ENCODE measurements at regions not wholly inside any gene's neighbourhood (a gene's known extent, or its start where the extent isn't known, plus 50 kb on each side); places are given as distances from the start of the nearest gene placed in this dataset.
"Not testable (repeated sequence)": the region's sequence is repeated elsewhere in the genome, so short reads cannot be mapped to it uniquely, and the experiment has no call there.

GRCh38 chr10:22467393-22467792 is 122.1 kb downstream of the SPAG6 start:
- H3K4me1 ChIP-seq: peaks cover 33% of the 10 kb centered on the region
- H3K36me3 ChIP-seq, H3K27me3 ChIP-seq, H4K20me1 ChIP-seq, H3K9ac ChIP-seq, H3K27ac ChIP-seq, H3K9me3 ChIP-seq, H3K4me3 ChIP-seq, H3K4me2 ChIP-seq: not testable (repeated sequence)

- Histone ChIP-seq H3K9ac (no peak overlapping the region), H4K20me1 (no peaks in the 10 kb centered on the region), H3K27ac (no peak overlapping the region), H3K4me2 (no peak overlapping the region), H3K4me1 (peaks cover 19% of the 10 kb centered on the region), H3K4me3 (no peak overlapping the region), H3K27me3 (peaks cover 8% of the 10 kb centered on the region), H3K9me3 (no peaks in the 10 kb centered on the region), H3K36me3 (no peaks in the 10 kb centered on the region)
- TF ChIP-seq Cebpa-rat (IDR thresholded peaks at IDR 0.05): no peak
Measured at GRCh38 chr10:22468570-22469320, 123.4 kb downstream of the SPAG6 start.

GRCh38 chr10:22473044-22473443 is 127.7 kb downstream of the SPAG6 start:
- Histone ChIP-seq H3K27ac (no peak overlapping the region), H3K4me2 (no peak overlapping the region), H3K9me3 (peaks cover 27% of the 10 kb centered on the region), H3K27me3 (peaks cover 51% of the 10 kb centered on the region), H4K20me1 (no peaks in the 10 kb centered on the region), H3K4me1 (peaks cover 5% of the 10 kb centered on the region; the same call in 1 of the 2 replicates), H3K36me3 (no peaks in the 10 kb centered on the region), H3K4me3 (no peak overlapping the region), H3K9ac (no peak overlapping the region)
- TF ChIP-seq Cebpa-rat (IDR thresholded peaks at IDR 0.05): no peak

GRCh38 chr10:22473459-22473858 is 128.2 kb downstream of the SPAG6 start:
- Histone ChIP-seq H3K9ac (no peak overlapping the region), H3K27me3 (peaks cover 51% of the 10 kb centered on the region), H3K9me3 (peaks cover 27% of the 10 kb centered on the region), H3K27ac (no peak overlapping the region), H4K20me1 (no peaks in the 10 kb centered on the region), H3K4me3 (no peak overlapping the region), H3K4me2 (no peak overlapping the region), H3K4me1 (peaks cover 5% of the 10 kb centered on the region; the same call in 1 of the 2 replicates), H3K36me3 (no peaks in the 10 kb centered on the region)
- TF ChIP-seq Cebpa-rat (IDR thresholded peaks at IDR 0.05): no peak

- Histone ChIP-seq H3K4me1 (peaks cover 5% of the 10 kb centered on the region; the same call in 1 of the 2 replicates), H3K27ac (no peak overlapping the region), H3K36me3 (no peaks in the 10 kb centered on the region), H4K20me1 (no peaks in the 10 kb centered on the region), H3K4me2 (peak overlapping the region; percentile 71), H3K9me3 (peaks cover 27% of the 10 kb centered on the region), H3K4me3 (peak overlapping the region; percentile 57), H3K9ac (no peak overlapping the region), H3K27me3 (peaks cover 51% of the 10 kb centered on the region)
- no peak for TF ChIP-seq Cebpa-rat (IDR thresholded peaks at IDR 0.05)
Measured at GRCh38 chr10:22475651-22476600, 130.6 kb downstream of the SPAG6 start.

GRCh38 chr10:22476601-22477321 is 131.5 kb downstream of the SPAG6 start:
- H3K36me3 ChIP-seq: no peaks in the 10 kb centered on the region
- H3K4me1 ChIP-seq: peaks cover 5% of the 10 kb centered on the region; the same call in 1 of the 2 replicates
- H3K9me3 ChIP-seq: peaks cover 27% of the 10 kb centered on the region
- H3K27ac ChIP-seq: no peak overlapping the region
- H3K4me3 ChIP-seq: peak overlapping the region; percentile 57
- H3K9ac ChIP-seq: no peak overlapping the region
- no peak for TF ChIP-seq Cebpa-rat (IDR thresholded peaks at IDR 0.05)
- H3K27me3 ChIP-seq: peaks cover 51% of the 10 kb centered on the region
- no peaks in the 10 kb centered on the region for H4K20me1 ChIP-seq
- H3K4me2 ChIP-seq: no peak overlapping the region

- Histone ChIP-seq H3K27me3 (peaks cover 51% of the 10 kb centered on the region), H3K9me3 (peaks cover 27% of the 10 kb centered on the region), H3K27ac (no peak overlapping the region), H3K36me3 (no peaks in the 10 kb centered on the region), H3K4me2 (no peak overlapping the region), H3K9ac (no peak overlapping the region), H4K20me1 (no peaks in the 10 kb centered on the region), H3K4me3 (no peak overlapping the region), H3K4me1 (peaks cover 5% of the 10 kb centered on the region; the same call in 1 of the 2 replicates)
- no peak for TF ChIP-seq Cebpa-rat (IDR thresholded peaks at IDR 0.05)
Measured at GRCh38 chr10:22477334-22478287, 132.3 kb downstream of the SPAG6 start.

- H3K4me2 ChIP-seq: no peak overlapping the region
- H3K4me1 ChIP-seq: peaks cover 5% of the 10 kb centered on the region; the same call in 1 of the 2 replicates
- H3K4me3 ChIP-seq: no peak overlapping the region
- no peak overlapping the region for H3K9ac ChIP-seq
- peaks cover 27% of the 10 kb centered on the region for H3K9me3 ChIP-seq
- TF ChIP-seq Cebpa-rat (IDR thresholded peaks at IDR 0.05): no peak
- peaks cover 43% of the 10 kb centered on the region for H3K27me3 ChIP-seq
- H3K27ac ChIP-seq: no peak overlapping the region
- no peaks in the 10 kb centered on the region for H3K36me3 ChIP-seq
- no peaks in the 10 kb centered on the region for H4K20me1 ChIP-seq
Measured at GRCh38 chr10:22478555-22479334, 133.4 kb downstream of the SPAG6 start.

Measured in BLaER1 (cell line).